Thyroid gland (tissue), 4 donors: ENCODE measurements at regions not wholly inside any gene's neighbourhood (a gene's known extent, or its start where the extent isn't known, plus 50 kb on each side); places are given as distances from the start of the nearest gene placed in this dataset.

Experiments used
- DNase-seq, 2 donors: peaks; one replicate each; pipeline ENCODE4 v3.0.0-alpha.2; 2019
- H3K27ac ChIP-seq, 3 donors: fragments of 200-600 bp; sonication (generic); 1 replicate in 2 of 3; 2 replicates in 1 of 3; pipeline ENCODE4 v1.5.1; 2016 to 2019; ENCODE audit warnings: mild to moderate bottlenecking in 1 of 3, moderate library complexity in 1 of 3
- H3K27me3 ChIP-seq: fragments of 200-600 bp; sonication (generic); one replicate; pipeline ENCODE4 v1.5.1; 2019
- H3K36me3 ChIP-seq, 2 donors: fragments of 200-600 bp; sonication (generic); one replicate each; pipeline ENCODE4 v1.5.1; 2016 to 2019
- H3K4me1 ChIP-seq, 2 donors: fragments of 200-600 bp; sonication (generic); one replicate each; pipeline ENCODE4 v1.5.1; 2017 to 2019
- H3K4me3 ChIP-seq, 3 donors: fragments of 200-600 bp; sonication (generic); replicated peaks in 1 of 3; 1 replicate in 2 of 3; 2 replicates in 1 of 3; pipeline ENCODE4 v1.5.1; 2016; ENCODE audit warnings: mild to moderate bottlenecking in 1 of 3
- H3K9me3 ChIP-seq: fragments of 200-600 bp; sonication (generic); one replicate; pipeline ENCODE4 v1.5.1; 2017
- CTCF ChIP-seq, 6 experiments: fragments of 200-600 bp in 3 of 6; fragments of 450-650 bp in 3 of 6; sonication (generic) in 3 of 6; IDR thresholded peaks; one replicate each; pipeline ENCODE4 v1.5.1; 2016 to 2019; ENCODE audit warnings: antibody characterized with exemption in 6 of 6, mild to moderate bottlenecking in 2 of 6, inconsistent platforms in 1 of 6, moderate library complexity in 1 of 6
- POLR2A ChIP-seq, 2 donors: fragments of 450-650 bp; IDR thresholded peaks; one replicate each; pipeline ENCODE4 v1.6.1; 2017; ENCODE audit warnings: antibody characterized with exemption in 2 of 2, mild to moderate bottlenecking in 2 of 2, moderate library complexity in 1 of 2
- WGBS, 2 donors: methylation state at CpG; one replicate each; pipeline ENCODE4 v1.1.5; 2017; 5-methylcytosine and 5-hydroxymethylcytosine counted together
- intact Hi-C: fragments of 100-400 bp; cut with DNase I; formaldehyde crosslinking; loops from one replicate; pipeline ENCODE4 v1.15.1; 2023

GRCh38 chr2:6589150-6589549 is 276.6 kb downstream of the CMPK2 start:
- no peaks in the 10 kb centered on the region for H3K9me3 ChIP-seq
- no peak for TF ChIP-seq CTCF (IDR thresholded peaks at IDR 0.05)
- no peak for TF ChIP-seq POLR2A (IDR thresholded peaks at IDR 0.05)
- no peaks in the 10 kb centered on the region for H3K36me3 ChIP-seq
- no peak overlapping the region for H3K4me3 ChIP-seq
- WGBS, 2 donors: 68 to 74% methylated on average over 6 of the region's 6 CpGs
- no peaks in the 10 kb centered on the region for H3K27me3 ChIP-seq
- no peak overlapping the region for H3K27ac ChIP-seq
- H3K4me1 ChIP-seq: no peaks in the 10 kb centered on the region
- intact Hi-C loops: no loop called here
- no peak for DNase-seq

- no peak for DNase-seq
- intact Hi-C loops: no loop called here
Measured at GRCh38 chr2:6590442-6590841, 275.3 kb downstream of the CMPK2 start.

GRCh38 chr2:6602471-6602870 is 263.2 kb downstream of the CMPK2 start:
- intact Hi-C loops: no loop called here
- Histone ChIP-seq H3K9me3 (no peaks in the 10 kb centered on the region), H3K36me3 (no peaks in the 10 kb centered on the region), H3K4me3 (no peak overlapping the region), H3K27ac (no peak overlapping the region), H3K4me1 (no peaks in the 10 kb centered on the region), H3K27me3 (no peaks in the 10 kb centered on the region)
- TF ChIP-seq POLR2A (IDR thresholded peaks at IDR 0.05) (no peak), CTCF (IDR thresholded peaks at IDR 0.05) (no peak)
- WGBS, 2 donors: 90 to 94% methylated on average over 4 of the region's 4 CpGs
- no peak for DNase-seq

More at GRCh38 chr2:6590442-6590841, 275.3 kb downstream of the CMPK2 start:
- WGBS, 2 donors: 76 to 86% methylated on average over 3 of the region's 3 CpGs
- Histone ChIP-seq H3K4me1 (no peaks in the 10 kb centered on the region), H3K9me3 (no peaks in the 10 kb centered on the region), H3K27me3 (no peaks in the 10 kb centered on the region), H3K36me3 (no peaks in the 10 kb centered on the region), H3K4me3 (no peak overlapping the region), H3K27ac (no peak overlapping the region)
- TF ChIP-seq POLR2A (IDR thresholded peaks at IDR 0.05) (no peak), CTCF (IDR thresholded peaks at IDR 0.05) (no peak)

- no peaks in the 10 kb centered on the region for H3K27me3 ChIP-seq
- no peak overlapping the region for H3K4me3 ChIP-seq
- no peaks in the 10 kb centered on the region for H3K9me3 ChIP-seq
- no peaks in the 10 kb centered on the region for H3K36me3 ChIP-seq
- TF ChIP-seq CTCF (IDR thresholded peaks at IDR 0.05) (no peak), POLR2A (IDR thresholded peaks at IDR 0.05) (no peak)
- no peak overlapping the region for H3K27ac ChIP-seq
- no peaks in the 10 kb centered on the region for H3K4me1 ChIP-seq
- intact Hi-C loops: no loop called here
- 69 to 74% methylated on average over 4 to 7 of the region's 7 CpGs for WGBS, 2 donors
- DNase-seq: no peak
Measured at GRCh38 chr2:6605836-6606505, 259.7 kb downstream of the CMPK2 start.

- Histone ChIP-seq H3K27me3 (no peaks in the 10 kb centered on the region), H3K36me3 (no peaks in the 10 kb centered on the region), H3K4me3 (no peak overlapping the region), H3K27ac (no peak overlapping the region), H3K4me1 (no peaks in the 10 kb centered on the region), H3K9me3 (no peaks in the 10 kb centered on the region)
- intact Hi-C loops: no loop called here
- DNase-seq: no peak
- TF ChIP-seq POLR2A (IDR thresholded peaks at IDR 0.05): no peak
- WGBS, 2 donors: 77 to 84% methylated on average over 4 of the region's 4 CpGs
Measured at GRCh38 chr2:6617794-6618193, 247.9 kb downstream of the CMPK2 start.
